ENCODE measurements at regions not wholly inside any gene's neighbourhood (a gene's known extent, or its start where the extent isn't known, plus 50 kb on each side); places are given as distances from the start of the nearest gene placed in this dataset.

DNA sequence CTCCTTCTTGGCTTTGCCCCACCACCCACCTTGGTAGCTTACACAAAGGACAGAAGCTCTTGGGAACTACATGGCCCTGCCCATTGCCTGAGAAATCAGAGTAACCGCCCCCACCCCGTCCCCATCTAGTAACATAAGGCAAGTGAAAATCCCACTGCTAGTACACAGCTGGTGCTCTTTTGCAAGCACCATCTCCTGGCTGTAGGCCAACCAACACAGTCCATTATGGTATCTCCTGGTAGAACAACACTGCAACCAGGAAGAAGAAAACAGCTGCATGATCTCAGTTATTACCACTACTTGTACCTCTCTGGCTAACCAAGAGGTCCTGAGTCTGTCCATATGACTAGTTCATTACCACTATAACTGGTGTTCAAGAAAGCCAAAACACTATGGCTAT lies 841.1 kb upstream of the MANEA start:
- TF ChIP-seq CTCF (conservative IDR thresholded peaks at IDR 0.05 in 1 of 2, IDR thresholded peaks at IDR 0.05 in 1 of 2; ENCODE audit: low read depth in 1 of 2, low read length in 2 of 2) (no peak), EZH2 (IDR thresholded peaks at IDR 0.05; ENCODE audit: low read length, missing control alignments) (no peak)
